ENCODE measurements at regions not wholly inside any gene's neighbourhood (a gene's known extent, or its start where the extent isn't known, plus 50 kb on each side); places are given as distances from the start of the nearest gene placed in this dataset.

DNA sequence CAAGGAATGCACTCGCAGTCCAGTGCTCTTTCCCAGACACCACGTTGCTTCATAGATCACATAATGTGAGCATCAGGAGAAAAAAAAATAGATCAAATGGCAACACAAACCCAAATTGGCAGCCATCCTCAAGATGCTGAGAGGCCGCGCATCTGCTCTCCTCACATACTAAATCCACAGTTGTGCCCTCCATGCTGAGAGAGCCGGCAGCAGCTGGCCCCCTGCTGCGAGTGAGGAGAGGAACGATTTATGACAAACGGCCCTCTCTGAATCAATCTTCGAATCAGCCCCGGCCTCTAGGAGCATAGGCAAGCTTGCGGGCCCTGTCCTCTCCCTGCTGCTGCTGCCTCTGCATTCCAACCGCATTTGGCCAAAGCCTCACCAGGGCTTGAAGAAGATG, 159.9 kb upstream of the TENM4 start:
- TF ChIP-seq POLR2A (IDR thresholded peaks at IDR 0.05) (no peak), CTCF (IDR thresholded peaks at IDR 0.05) (no peak)
- intact Hi-C loops (cut with DNase I), result no loop called here
- WGBS, 4 donors, result 72 to 75% (median 73%) methylated on average over 11 to 12 of the region's 12 CpGs

DNA sequence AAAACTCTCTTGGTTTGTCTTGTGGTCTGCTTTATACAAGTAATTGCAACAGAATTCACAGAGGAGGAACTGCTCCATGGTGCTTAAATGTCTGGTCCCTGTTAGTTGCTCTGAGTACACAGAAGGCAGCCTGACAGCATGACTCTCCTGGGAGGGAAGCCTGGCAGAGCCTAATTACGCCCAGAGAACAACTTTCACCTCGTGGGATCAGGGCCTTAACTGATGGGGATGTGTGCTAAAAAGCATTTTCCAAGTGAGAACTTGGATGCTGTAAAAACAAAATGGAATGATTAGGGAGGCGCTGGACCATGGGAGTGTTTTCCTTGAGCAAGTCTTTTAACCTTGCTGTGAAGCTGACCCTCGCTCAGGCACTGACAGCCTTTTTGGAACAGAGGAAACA, 154.0 kb upstream of the TENM4 start:
- DNase-seq, result no peak
- no peak for ATAC-seq
- no peaks in the 10 kb centered on the region for H3K36me3 ChIP-seq

More for the DNA sequence above, 159.9 kb upstream of the TENM4 start:
- Histone ChIP-seq H3K36me3 (no peaks in the 10 kb centered on the region), H3K4me3 (no peak overlapping the region), H3K4me1 (no peaks in the 10 kb centered on the region), H3K9me3 (no peaks in the 10 kb centered on the region), H3K27me3 (no peaks in the 10 kb centered on the region), H3K27ac (no peak overlapping the region)
- DNase-seq (no peak), ATAC-seq (no peak)

DNA sequence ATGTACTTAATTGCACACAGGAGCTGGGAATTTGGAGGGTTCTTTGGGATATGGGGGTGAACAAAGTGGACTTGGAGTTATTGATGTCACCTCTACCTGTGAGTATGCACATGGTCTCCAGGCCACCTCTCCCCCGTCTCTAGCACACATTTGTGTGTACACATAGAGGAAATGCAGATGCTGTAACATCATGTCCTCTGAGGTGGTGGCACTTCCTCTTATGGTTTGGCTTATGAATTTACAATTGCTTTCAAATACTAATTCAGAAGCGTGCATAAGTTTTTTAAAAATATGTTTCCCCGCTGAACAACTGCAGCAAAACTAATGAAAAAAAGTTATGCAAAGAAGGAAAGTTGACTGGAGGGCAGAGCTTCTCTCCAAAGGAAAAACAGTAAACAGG, 152.0 kb upstream of the TENM4 start:
- DNase-seq (no peak), ATAC-seq (no peak)
- no peak for TF ChIP-seq POLR2A (IDR thresholded peaks at IDR 0.05)
- TF ChIP-seq CTCF (IDR thresholded peaks at IDR 0.05), result no peak
- no peaks in the 10 kb centered on the region for H3K27me3 ChIP-seq
- WGBS, 4 donors, result 51 to 85% (median 77%) methylated on average over 3 of the region's 3 CpGs
- H3K36me3 ChIP-seq, result no peaks in the 10 kb centered on the region
- no peaks in the 10 kb centered on the region for H3K4me1 ChIP-seq
- H3K9me3 ChIP-seq, result peaks cover 0 to 11% (median 0%) of the 10 kb centered on the region in 12 donors
- no peak overlapping the region for H3K4me3 ChIP-seq
- intact Hi-C loops (cut with DNase I), result no loop called here
- no peak overlapping the region for H3K27ac ChIP-seq

More for the DNA sequence above, 154.0 kb upstream of the TENM4 start:
- no peak overlapping the region for H3K27ac ChIP-seq
- 41 to 50% (median 45%) methylated on average over 4 of the region's 4 CpGs for whole genome bisulfite sequencing, 4 donors
- no peak overlapping the region for H3K4me3 ChIP-seq
- TF ChIP-seq CTCF (IDR thresholded peaks at IDR 0.05), result no peak
- TF ChIP-seq POLR2A (IDR thresholded peaks at IDR 0.05), result no peak
- H3K27me3 ChIP-seq, result no peaks in the 10 kb centered on the region
- intact Hi-C loops (cut with DNase I), result no loop called here
- no peaks in the 10 kb centered on the region for H3K4me1 ChIP-seq
- H3K9me3 ChIP-seq, result peaks cover 0 to 11% (median 0%) of the 10 kb centered on the region in 12 donors

DNA sequence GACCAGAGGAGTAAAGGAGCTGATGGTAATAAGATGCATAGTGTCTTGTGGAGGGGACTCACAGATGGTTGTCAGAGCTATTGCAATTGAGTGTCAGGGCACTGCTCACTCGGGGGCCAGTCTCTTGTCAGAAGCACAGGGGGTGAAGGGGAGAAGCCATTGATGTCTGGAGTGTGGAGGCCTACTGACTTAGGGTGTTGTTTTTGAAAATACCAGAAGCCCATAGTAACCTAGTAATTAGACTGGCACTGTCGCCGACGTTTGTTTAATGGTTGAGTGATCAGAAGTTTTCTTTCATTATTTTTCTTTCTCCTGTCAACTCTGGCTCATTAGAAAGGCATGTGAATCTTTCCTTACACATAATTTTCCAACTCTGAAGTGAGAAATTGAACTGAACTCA, 151.6 kb upstream of the TENM4 start:
- WGBS, 4 donors, result 56 to 65% (median 63%) methylated on average over 4 of the region's 4 CpGs
- H3K9me3 ChIP-seq, result peaks cover 0 to 11% (median 0%) of the 10 kb centered on the region in 12 donors
- H3K27ac ChIP-seq, result no peak overlapping the region
- no peaks in the 10 kb centered on the region for H3K27me3 ChIP-seq
- intact Hi-C loops (cut with DNase I), result no loop called here
- ATAC-seq, result no peak
- no peaks in the 10 kb centered on the region for H3K4me1 ChIP-seq
- no peak overlapping the region for H3K4me3 ChIP-seq
- no peak for TF ChIP-seq CTCF (IDR thresholded peaks at IDR 0.05)
- TF ChIP-seq POLR2A (IDR thresholded peaks at IDR 0.05), result no peak
- DNase-seq, result no peak
- H3K36me3 ChIP-seq, result no peaks in the 10 kb centered on the region

Data from heart left ventricle (tissue), 16 donors.